AG04449 (cell line): ENCODE measurements at regions not wholly inside any gene's neighbourhood (a gene's known extent, or its start where the extent isn't known, plus 50 kb on each side); places are given as distances from the start of the nearest gene placed in this dataset.

Experiments
- CTCF ChIA-PET: fragments of 350-600 bp; formaldehyde crosslinking; extraction: SDS; loops from one replicate; lab custom pipeline; 2021; ENCODE audit warnings: antibody characterized with exemption; lab: Yijun Ruan, JAX
- POLR2A ChIA-PET: fragments of 400-600, 350-600 bp; formaldehyde crosslinking; extraction: SDS; loops from one replicate; lab custom pipeline; 2020; ENCODE audit warnings: antibody characterized with exemption, inconsistent platforms; lab: Yijun Ruan, JAX
- DNase-seq: peaks from one replicate; pipeline ENCODE4 v3.0.0-alpha.2; 2010; ENCODE audit warnings: low read depth, low spot score
- H3K4me3 ChIP-seq: 2 replicates; pipeline ENCODE4 v1.5.1; 2011; ENCODE audit warnings: low read depth, mild to moderate bottlenecking, control low read depth, low read length
- TF ChIP-seq, protein P1 (sequence below): IDR thresholded peaks from one replicate; pipeline ENCODE4 v1.5.1; 2011; ENCODE audit warnings: mild to moderate bottlenecking, moderate library complexity, low read length, control low read depth, inconsistent platforms; ENCODE audit not compliant: insufficient read depth; ENCODE audit errors: missing control alignments

DNA sequence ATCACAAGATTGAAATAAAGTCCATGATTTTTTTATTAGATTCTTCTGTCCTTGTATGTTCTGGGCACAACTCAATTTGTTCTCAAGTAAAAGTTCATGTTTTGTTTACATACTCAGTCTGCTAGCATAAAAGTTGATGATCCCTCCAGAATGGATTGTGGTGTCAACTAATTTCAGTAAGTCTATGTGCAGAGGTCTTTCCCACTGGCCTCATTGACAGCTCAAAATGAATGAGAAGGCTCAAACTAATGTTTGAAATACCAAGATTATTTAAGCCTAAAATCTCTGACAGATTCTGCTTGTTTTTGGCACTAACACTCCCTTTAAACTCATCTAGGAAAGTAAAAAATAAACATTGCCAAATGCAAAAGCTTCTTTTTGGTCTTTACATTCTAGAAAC lies 561.2 kb upstream of the CNTNAP5 start:
- ChIA-PET CTCF (no interaction called here), POLR2A (no interaction called here)
- DNase-seq: no peak
- TF ChIP-seq, protein P1, sequence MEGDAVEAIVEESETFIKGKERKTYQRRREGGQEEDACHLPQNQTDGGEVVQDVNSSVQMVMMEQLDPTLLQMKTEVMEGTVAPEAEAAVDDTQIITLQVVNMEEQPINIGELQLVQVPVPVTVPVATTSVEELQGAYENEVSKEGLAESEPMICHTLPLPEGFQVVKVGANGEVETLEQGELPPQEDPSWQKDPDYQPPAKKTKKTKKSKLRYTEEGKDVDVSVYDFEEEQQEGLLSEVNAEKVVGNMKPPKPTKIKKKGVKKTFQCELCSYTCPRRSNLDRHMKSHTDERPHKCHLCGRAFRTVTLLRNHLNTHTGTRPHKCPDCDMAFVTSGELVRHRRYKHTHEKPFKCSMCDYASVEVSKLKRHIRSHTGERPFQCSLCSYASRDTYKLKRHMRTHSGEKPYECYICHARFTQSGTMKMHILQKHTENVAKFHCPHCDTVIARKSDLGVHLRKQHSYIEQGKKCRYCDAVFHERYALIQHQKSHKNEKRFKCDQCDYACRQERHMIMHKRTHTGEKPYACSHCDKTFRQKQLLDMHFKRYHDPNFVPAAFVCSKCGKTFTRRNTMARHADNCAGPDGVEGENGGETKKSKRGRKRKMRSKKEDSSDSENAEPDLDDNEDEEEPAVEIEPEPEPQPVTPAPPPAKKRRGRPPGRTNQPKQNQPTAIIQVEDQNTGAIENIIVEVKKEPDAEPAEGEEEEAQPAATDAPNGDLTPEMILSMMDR: no peak
- no peak overlapping the region for H3K4me3 ChIP-seq

DNA sequence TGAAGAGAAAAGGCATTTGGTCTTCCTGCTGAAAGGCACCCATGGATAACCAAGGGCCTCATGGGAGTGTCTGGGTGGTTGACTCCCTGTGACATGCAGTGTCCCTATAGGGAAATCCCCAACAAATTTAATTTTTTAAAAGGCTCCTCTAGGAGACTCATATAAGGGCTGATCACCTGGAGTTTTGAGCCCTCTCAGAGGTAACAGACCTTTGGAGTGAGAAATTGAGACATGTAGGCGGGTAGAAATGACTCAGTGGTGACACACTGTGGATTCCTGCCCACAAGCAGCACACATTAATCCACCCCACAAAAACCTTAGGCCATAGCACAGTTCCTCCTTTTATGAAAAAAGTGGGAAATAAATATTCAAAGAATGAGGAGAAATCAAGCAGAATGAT lies 557.0 kb upstream of the CNTNAP5 start:
- no peak overlapping the region for H3K4me3 ChIP-seq
- POLR2A ChIA-PET: no interaction called here
- CTCF ChIA-PET: no interaction called here
- no peak for DNase-seq
- TF ChIP-seq, protein P1: no peak

DNA sequence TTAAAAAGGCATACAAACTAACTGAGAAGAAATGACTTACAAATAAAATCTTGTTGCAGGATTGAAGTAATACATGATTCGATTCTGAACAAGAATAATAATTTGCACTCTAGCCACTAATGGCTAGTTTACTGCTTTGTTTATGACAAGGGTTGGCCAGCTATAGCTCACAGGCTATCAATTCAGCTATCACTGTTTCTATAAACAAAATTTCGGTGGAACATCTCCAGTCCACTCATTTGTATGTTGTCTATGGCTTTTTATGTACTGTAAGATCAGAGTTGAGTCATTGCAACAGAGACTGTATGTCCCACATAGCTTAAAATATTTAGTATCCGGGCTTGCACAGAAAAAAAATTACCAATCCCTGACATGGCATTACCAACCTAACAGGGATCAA lies 543.7 kb upstream of the CNTNAP5 start:
- TF ChIP-seq, protein P1: no peak
- ChIA-PET CTCF (no interaction called here), POLR2A (no interaction called here)
- H3K4me3 ChIP-seq: no peak overlapping the region
- no peak for DNase-seq

DNA sequence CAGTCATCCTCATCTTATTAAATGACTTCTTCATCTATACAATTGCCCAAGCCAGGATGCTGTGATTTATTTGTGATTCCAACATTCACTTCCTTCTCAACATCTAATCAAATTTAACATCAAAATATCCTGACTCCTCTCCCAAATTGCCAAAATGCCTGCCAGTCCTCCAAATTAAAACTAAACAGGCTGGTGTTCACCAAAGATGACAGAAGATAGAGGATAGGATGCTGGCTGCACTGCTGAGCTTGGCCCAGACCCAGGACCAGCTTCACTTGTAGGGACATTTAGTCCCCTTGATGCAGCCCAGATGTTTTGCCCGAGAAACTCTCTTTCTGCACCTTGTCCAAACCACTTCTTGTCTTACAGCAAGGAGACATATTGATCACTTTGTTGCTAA lies 540.0 kb upstream of the CNTNAP5 start:
- CTCF ChIA-PET: no interaction called here
- TF ChIP-seq, protein P1: no peak
- POLR2A ChIA-PET: no interaction called here
- DNase-seq: no peak
- H3K4me3 ChIP-seq: no peak overlapping the region

DNA sequence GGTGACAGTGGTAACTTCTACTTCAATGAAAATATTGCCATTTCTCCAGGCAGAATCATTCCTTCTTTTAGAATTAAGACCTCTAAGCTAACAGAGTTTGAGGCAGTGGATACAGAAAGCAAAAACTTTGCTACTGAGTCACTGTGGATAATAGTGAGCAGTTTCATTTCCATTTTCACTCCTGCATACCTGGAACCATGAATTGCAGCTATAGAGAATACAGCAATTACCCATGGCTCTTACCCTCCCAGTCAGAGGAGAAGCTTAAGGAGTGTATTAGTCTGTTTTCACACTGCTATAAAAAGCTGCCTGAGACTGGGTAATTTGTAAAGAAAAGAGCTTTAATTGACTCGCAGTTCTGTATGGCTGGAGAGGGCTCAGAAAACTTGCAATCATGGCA lies 531.4 kb upstream of the CNTNAP5 start:
- ChIA-PET CTCF (no interaction called here), POLR2A (no interaction called here)
- no peak for DNase-seq
- TF ChIP-seq, protein P1: no peak
- H3K4me3 ChIP-seq: no peak overlapping the region

DNA sequence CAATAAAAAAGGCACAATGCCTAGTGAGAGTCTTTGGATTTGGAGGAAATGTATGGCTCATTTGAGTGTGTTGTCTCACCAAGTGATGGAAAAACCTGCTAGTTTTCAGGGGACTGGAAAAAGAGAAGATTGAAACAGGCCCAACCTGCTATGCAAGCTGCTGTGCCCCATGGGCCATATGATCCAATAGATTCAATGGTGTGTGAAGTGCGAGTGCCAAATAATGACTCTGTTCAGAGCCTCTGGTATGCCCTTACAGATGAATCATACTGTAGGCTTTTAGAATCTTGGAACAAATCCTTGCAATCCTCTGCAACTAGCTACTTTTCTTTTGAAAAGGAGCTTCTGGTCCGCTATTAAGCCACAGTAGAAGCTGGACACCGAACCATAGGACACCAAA lies 529.8 kb upstream of the CNTNAP5 start:
- DNase-seq: no peak
- no peak overlapping the region for H3K4me3 ChIP-seq
- POLR2A ChIA-PET: no interaction called here
- TF ChIP-seq, protein P1: no peak
- CTCF ChIA-PET: no interaction called here
